HCT116 (cell line): ENCODE measurements at regions not wholly inside any gene's neighbourhood (a gene's known extent, or its start where the extent isn't known, plus 50 kb on each side); places are given as distances from the start of the nearest gene placed in this dataset.

Experiments
- ATAC-seq: fragments of 200-7000 bp; cut with Tn5 transposase; 2 replicates; pipeline ENCODE4 v1.9.1; 2020; ENCODE audit warnings: mild to moderate bottlenecking, moderate library complexity
- BruUV-seq: library from RNA; stranded (reverse); fragments of 400-500 nt; replicated peaks from 2 replicates; lab custom pipeline; 2021; lab: Mats Ljungman, UMichigan
- CTCF ChIA-PET: fragments of 300-600 bp; sonication (Branson Sonifier 250); formaldehyde crosslinking; loops from one replicate; lab custom pipeline; 2021; ENCODE audit warnings: antibody characterized with exemption; lab: Charles Lee
- POLR2A ChIA-PET: fragments of 300-600, 350-600 bp; sonication (Branson Sonifier 250); formaldehyde crosslinking; loops from one replicate; lab custom pipeline; 2021; ENCODE audit warnings: antibody characterized with exemption; lab: Charles Lee
- RAD21 ChIA-PET, 2 experiments: fragments of 300-600 bp; sonication (Branson Sonifier 250); formaldehyde crosslinking; loops; one replicate each; lab custom pipeline; 2023; ENCODE audit warnings: low total read pairs in 2 of 2; ENCODE audit not compliant: uncharacterized antibody in 2 of 2, unreplicated experiment in 2 of 2, low non-redundant PET in 1 of 2; lab: Charles Lee
- DNase-seq: peaks from one replicate; pipeline ENCODE4 v3.0.0-alpha.2; 2010; ENCODE audit warnings: low read depth, low spot score
- H2AFZ ChIP-seq: fragments of 200-600 bp; shearing (Covaris generic), sonication (generic); 2 replicates; pipeline ENCODE4 v1.6.1; 2017; ENCODE audit warnings: low read depth, mixed run types, mixed read lengths, antibody characterized with exemption, low read length; ENCODE audit not compliant: poor library complexity, severe bottlenecking
- H3K27ac ChIP-seq: 2 replicates; pipeline ENCODE4 v1.5.1; 2012; ENCODE audit warnings: low read depth, low read length
- H3K27me3 ChIP-seq: fragments of 200-600 bp; sonication (generic); 2 replicates; pipeline ENCODE4 v1.6.1; 2016; ENCODE audit warnings: mixed run types, low read length, mixed read lengths; ENCODE audit not compliant: insufficient read depth
- H3K36me3 ChIP-seq, 2 experiments: fragments of 200-500 bp in 1 of 2; fragments of 200-600 bp in 1 of 2; sonication (Bioruptor generic) in 1 of 2; sonication (generic) in 1 of 2; 2 replicates each; pipeline versions ENCODE4 v1.5.1 to v1.6.1; 2014 to 2016; ENCODE audit warnings: low read length in 2 of 2, inconsistent platforms in 1 of 2, mixed read lengths in 1 of 2, mixed run types in 1 of 2; ENCODE audit not compliant: insufficient read depth in 2 of 2, control insufficient read depth in 1 of 2
- H3K4me1 ChIP-seq, 2 experiments: fragments of 200-600 bp in 1 of 2; sonication (generic) in 1 of 2; 2 replicates each; pipeline versions ENCODE4 v1.5.1 to v1.6.1; 2012 to 2017; ENCODE audit warnings: low read length in 2 of 2, inconsistent platforms in 1 of 2, mild to moderate bottlenecking in 1 of 2, mixed read lengths in 1 of 2, mixed run types in 1 of 2, moderate library complexity in 1 of 2; ENCODE audit not compliant: insufficient read depth in 2 of 2, control insufficient read depth in 1 of 2
- H3K4me2 ChIP-seq: fragments of 200-600 bp; sonication (generic); 2 replicates; pipeline ENCODE4 v1.6.1; 2017; ENCODE audit warnings: mixed run types, low read length, mixed read lengths
- H3K4me3 ChIP-seq, 2 experiments: fragments of 200-600 bp in 1 of 2; sonication (generic) in 1 of 2; replicated peaks in 1 of 2; 2 replicates each; pipeline ENCODE4 v1.5.1; 2011 to 2016; ENCODE audit warnings: low read length in 2 of 2, control low read depth in 1 of 2, low read depth in 1 of 2, mild to moderate bottlenecking in 1 of 2, mixed read lengths in 1 of 2, mixed run types in 1 of 2
- H3K79me2 ChIP-seq: fragments of 200-600 bp; sonication (generic); 2 replicates; pipeline ENCODE4 v1.6.1; 2017; ENCODE audit warnings: mild to moderate bottlenecking, mixed run types, low read length, moderate library complexity, mixed read lengths; ENCODE audit not compliant: insufficient read depth
- H3K9ac ChIP-seq: fragments of 200-600 bp; sonication (generic); 2 replicates; pipeline ENCODE4 v1.6.1; 2016; ENCODE audit warnings: low read length, mixed read lengths
- H3K9me2 ChIP-seq: fragments of 200-600 bp; sonication (generic), shearing (Covaris generic); 2 replicates; pipeline ENCODE4 v1.6.1; 2017; ENCODE audit warnings: mixed run types, mild to moderate bottlenecking, moderate library complexity; ENCODE audit not compliant: insufficient read depth
- H3K9me3 ChIP-seq, 2 experiments: fragments of 200-500 bp in 1 of 2; fragments of 200-600 bp in 1 of 2; sonication (Bioruptor generic) in 1 of 2; sonication (generic) in 1 of 2; 2 replicates each; pipeline ENCODE4 v1.6.1; 2014 to 2017; ENCODE audit warnings: low read length in 2 of 2, mixed read lengths in 2 of 2, inconsistent platforms in 1 of 2, low read depth in 1 of 2, mild to moderate bottlenecking in 1 of 2, mixed run types in 1 of 2, moderate library complexity in 1 of 2; ENCODE audit not compliant: control insufficient read depth in 1 of 2, insufficient read depth in 1 of 2
- H4K20me1 ChIP-seq: fragments of 200-600 bp; sonication (generic), shearing (Covaris generic); 2 replicates; pipeline ENCODE4 v1.6.1; 2017; ENCODE audit warnings: mixed run types, mild to moderate bottlenecking, moderate library complexity; ENCODE audit not compliant: insufficient read depth
- CBX3 ChIP-seq: IDR thresholded peaks from 2 replicates; pipeline ENCODE4 v1.6.1; 2012; ENCODE audit warnings: low read depth
- EZH2phosphoT487 ChIP-seq: fragments of 200-600 bp; IDR thresholded peaks from 2 replicates; pipeline ENCODE4 v1.6.1; 2018; ENCODE audit warnings: antibody characterized with exemption, borderline replicate concordance
- FOSL1 ChIP-seq: IDR thresholded peaks from 2 replicates; pipeline ENCODE4 v1.6.1; 2012; ENCODE audit warnings: low read depth
- RAD21 ChIP-seq: IDR thresholded peaks from 2 replicates; pipeline ENCODE4 v1.6.1; 2012; ENCODE audit warnings: low read depth, mild to moderate bottlenecking
- ZFX ChIP-seq: fragments of 450-650 bp; IDR thresholded peaks from 2 replicates; pipeline ENCODE4 v1.6.1; 2017
- ZNF274 ChIP-seq: fragments of 200-500 bp; sonication (Bioruptor generic); IDR thresholded peaks from 2 replicates; pipeline ENCODE4 v1.6.1; 2014; ENCODE audit warnings: mild to moderate bottlenecking, low read depth, low read length, inconsistent platforms
- intact Hi-C: fragments of 100-400 bp; cut with micrococcal nuclease; formaldehyde crosslinking; loops from 2 replicates; pipeline ENCODE4 v1.10.0; 2022
- TF ChIP-seq, protein P1 (sequence below): IDR thresholded peaks from 2 replicates; pipeline ENCODE4 v1.6.1; 2012; ENCODE audit warnings: low read depth

DNA sequence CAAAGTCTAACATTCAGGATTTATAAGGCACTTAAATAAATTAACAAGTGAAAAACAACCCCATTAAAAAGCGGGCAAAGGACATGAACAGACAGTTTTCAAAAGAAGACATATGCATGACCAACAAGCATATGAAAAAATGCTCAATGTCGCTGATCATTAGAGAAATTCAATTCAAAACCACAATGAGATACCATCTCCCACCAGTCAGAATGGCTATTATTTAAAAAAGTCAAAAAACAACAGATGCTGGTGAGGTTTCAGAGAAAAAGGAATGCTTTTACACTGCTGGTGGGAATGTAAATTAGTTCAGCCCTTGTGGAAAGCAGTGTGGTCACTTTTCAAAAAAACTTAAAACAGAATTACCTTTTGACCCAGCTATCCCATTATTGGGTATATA lies 60.7 kb upstream of the BDKRB2 start:
- intact Hi-C loops: no loop called here
- Histone ChIP-seq H3K4me3 (no peak overlapping the region), H4K20me1 (no peaks in the 10 kb centered on the region), H3K9me3 (0 out of 4 replicates have a peak, but pooled peaks cover 0 to 3% of the 10 kb centered on the region in 2 experiments), H3K36me3 (no peaks in the 10 kb centered on the region), H2AFZ (no peak overlapping the region), H3K9ac (no peak overlapping the region), H3K4me1 (no peaks in the 10 kb centered on the region), H3K27ac (no peak overlapping the region), H3K9me2 (no peaks in the 10 kb centered on the region), H3K27me3 (no peaks in the 10 kb centered on the region), H3K4me2 (no peak overlapping the region), H3K79me2 (no peaks in the 10 kb centered on the region)
- CTCF ChIA-PET: no interaction called here
- ATAC-seq (no peak), DNase-seq (no peak)
- POLR2A ChIA-PET: no interaction called here
- no TSS peak for BruUV-seq
- RAD21 ChIA-PET: no interaction called here
- TF ChIP-seq ZNF274 (no peak), ZFX (no peak), EZH2phosphoT487 (no peak), FOSL1 (no peak), RAD21 (no peak), CBX3 (no peak)
- TF ChIP-seq, protein P1, sequence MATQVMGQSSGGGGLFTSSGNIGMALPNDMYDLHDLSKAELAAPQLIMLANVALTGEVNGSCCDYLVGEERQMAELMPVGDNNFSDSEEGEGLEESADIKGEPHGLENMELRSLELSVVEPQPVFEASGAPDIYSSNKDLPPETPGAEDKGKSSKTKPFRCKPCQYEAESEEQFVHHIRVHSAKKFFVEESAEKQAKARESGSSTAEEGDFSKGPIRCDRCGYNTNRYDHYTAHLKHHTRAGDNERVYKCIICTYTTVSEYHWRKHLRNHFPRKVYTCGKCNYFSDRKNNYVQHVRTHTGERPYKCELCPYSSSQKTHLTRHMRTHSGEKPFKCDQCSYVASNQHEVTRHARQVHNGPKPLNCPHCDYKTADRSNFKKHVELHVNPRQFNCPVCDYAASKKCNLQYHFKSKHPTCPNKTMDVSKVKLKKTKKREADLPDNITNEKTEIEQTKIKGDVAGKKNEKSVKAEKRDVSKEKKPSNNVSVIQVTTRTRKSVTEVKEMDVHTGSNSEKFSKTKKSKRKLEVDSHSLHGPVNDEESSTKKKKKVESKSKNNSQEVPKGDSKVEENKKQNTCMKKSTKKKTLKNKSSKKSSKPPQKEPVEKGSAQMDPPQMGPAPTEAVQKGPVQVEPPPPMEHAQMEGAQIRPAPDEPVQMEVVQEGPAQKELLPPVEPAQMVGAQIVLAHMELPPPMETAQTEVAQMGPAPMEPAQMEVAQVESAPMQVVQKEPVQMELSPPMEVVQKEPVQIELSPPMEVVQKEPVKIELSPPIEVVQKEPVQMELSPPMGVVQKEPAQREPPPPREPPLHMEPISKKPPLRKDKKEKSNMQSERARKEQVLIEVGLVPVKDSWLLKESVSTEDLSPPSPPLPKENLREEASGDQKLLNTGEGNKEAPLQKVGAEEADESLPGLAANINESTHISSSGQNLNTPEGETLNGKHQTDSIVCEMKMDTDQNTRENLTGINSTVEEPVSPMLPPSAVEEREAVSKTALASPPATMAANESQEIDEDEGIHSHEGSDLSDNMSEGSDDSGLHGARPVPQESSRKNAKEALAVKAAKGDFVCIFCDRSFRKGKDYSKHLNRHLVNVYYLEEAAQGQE: no peak
